Neuron (in vitro differentiated cells): ENCODE measurements at regions not wholly inside any gene's neighbourhood (a gene's known extent, or its start where the extent isn't known, plus 50 kb on each side); places are given as distances from the start of the nearest gene placed in this dataset.
"Not testable (repeated sequence)": the region's sequence is repeated elsewhere in the genome, so short reads cannot be mapped to it uniquely, and the experiment has no call there.

Experiments used
- H2AFZ ChIP-seq: one replicate; pipeline ENCODE4 v1.6.1; 2013; ENCODE audit warnings: low read depth, mild to moderate bottlenecking, inconsistent platforms, low read length, moderate library complexity
- H3K27me3 ChIP-seq: one replicate; pipeline ENCODE4 v1.6.1; 2013; ENCODE audit warnings: low read length; ENCODE audit not compliant: insufficient read depth
- H3K36me3 ChIP-seq: one replicate; pipeline ENCODE4 v1.6.1; 2013; ENCODE audit warnings: low read length; ENCODE audit not compliant: insufficient read depth
- H3K4me1 ChIP-seq: one replicate; pipeline ENCODE4 v1.6.1; 2013; ENCODE audit warnings: low read length; ENCODE audit not compliant: insufficient read depth
- H3K4me3 ChIP-seq: 2 replicates; pipeline ENCODE4 v1.5.1; 2013; ENCODE audit warnings: mild to moderate bottlenecking, low read length, moderate library complexity
- H3K9me3 ChIP-seq: one replicate; pipeline ENCODE4 v1.6.1; 2013; ENCODE audit warnings: low read length

GRCh38 chr10:64397125-64397524 lies 875.9 kb downstream of the REEP3 start:
- H3K27me3 ChIP-seq = no peaks in the 10 kb centered on the region
- H3K4me1 ChIP-seq = no peaks in the 10 kb centered on the region
- no peak overlapping the region for H2AFZ ChIP-seq
- H3K4me3 ChIP-seq = no peak overlapping the region
- no peaks in the 10 kb centered on the region for H3K9me3 ChIP-seq
- no peaks in the 10 kb centered on the region for H3K36me3 ChIP-seq

GRCh38 chr10:64408391-64409183 lies 887.4 kb downstream of the REEP3 start:
- Histone ChIP-seq H2AFZ (no peak overlapping the region), H3K4me1 (no peaks in the 10 kb centered on the region), H3K9me3 (no peaks in the 10 kb centered on the region), H3K36me3 (no peaks in the 10 kb centered on the region), H3K27me3 (no peaks in the 10 kb centered on the region), H3K4me3 (no peak overlapping the region)

- Histone ChIP-seq H3K4me3 (no peak overlapping the region), H3K27me3 (no peaks in the 10 kb centered on the region), H3K4me1 (no peaks in the 10 kb centered on the region), H3K36me3 (no peaks in the 10 kb centered on the region), H2AFZ (no peak overlapping the region), H3K9me3 (no peaks in the 10 kb centered on the region)
Measured at GRCh38 chr10:64409349-64409748, 888.1 kb downstream of the REEP3 start.

GRCh38 chr10:64416011-64416410 lies 894.8 kb downstream of the REEP3 start:
- Histone ChIP-seq H3K9me3 (no peaks in the 10 kb centered on the region), H3K4me1 (no peaks in the 10 kb centered on the region), H2AFZ (no peak overlapping the region), H3K27me3 (no peaks in the 10 kb centered on the region), H3K4me3 (no peak overlapping the region), H3K36me3 (no peaks in the 10 kb centered on the region)

- Histone ChIP-seq H3K4me1 (no peaks in the 10 kb centered on the region), H3K27me3 (no peaks in the 10 kb centered on the region), H3K4me3 (no peak overlapping the region), H2AFZ (no peak overlapping the region), H3K9me3 (no peaks in the 10 kb centered on the region), H3K36me3 (no peaks in the 10 kb centered on the region)
Measured at GRCh38 chr10:64419461-64419860, 898.3 kb downstream of the REEP3 start.

- H3K4me3 ChIP-seq = no peak overlapping the region
- H3K36me3 ChIP-seq = no peaks in the 10 kb centered on the region
- no peak overlapping the region for H2AFZ ChIP-seq
- no peaks in the 10 kb centered on the region for H3K9me3 ChIP-seq
- H3K4me1 ChIP-seq = no peaks in the 10 kb centered on the region
- no peaks in the 10 kb centered on the region for H3K27me3 ChIP-seq
Measured at GRCh38 chr10:64426745-64427144, 905.5 kb downstream of the REEP3 start.

GRCh38 chr10:64430690-64431323 lies 909.6 kb downstream of the REEP3 start:
- no peak overlapping the region for H3K4me3 ChIP-seq
- H3K4me1 ChIP-seq = no peaks in the 10 kb centered on the region
- H3K27me3 ChIP-seq = no peaks in the 10 kb centered on the region
- no peak overlapping the region for H2AFZ ChIP-seq
- no peaks in the 10 kb centered on the region for H3K9me3 ChIP-seq
- H3K36me3 ChIP-seq = no peaks in the 10 kb centered on the region

GRCh38 chr10:64441872-64442271 lies 920.7 kb downstream of the REEP3 start:
- not testable (repeated sequence) for H2AFZ ChIP-seq, H3K4me1 ChIP-seq, H3K9me3 ChIP-seq, H3K27me3 ChIP-seq, H3K36me3 ChIP-seq, H3K4me3 ChIP-seq

- Histone ChIP-seq H3K9me3 (no peaks in the 10 kb centered on the region), H2AFZ (no peak overlapping the region), H3K4me3 (no peak overlapping the region), H3K36me3 (no peaks in the 10 kb centered on the region), H3K4me1 (no peaks in the 10 kb centered on the region), H3K27me3 (no peaks in the 10 kb centered on the region)
Measured at GRCh38 chr10:64444163-64444562, 923.0 kb downstream of the REEP3 start.

- no peak overlapping the region for H3K4me3 ChIP-seq
- no peaks in the 10 kb centered on the region for H3K4me1 ChIP-seq
- H3K27me3 ChIP-seq = no peaks in the 10 kb centered on the region
- H3K9me3 ChIP-seq = no peaks in the 10 kb centered on the region
- no peaks in the 10 kb centered on the region for H3K36me3 ChIP-seq
- H2AFZ ChIP-seq = no peak overlapping the region
Measured at GRCh38 chr10:64444564-64444963, 923.4 kb downstream of the REEP3 start.

GRCh38 chr10:64449603-64450002 lies 928.4 kb downstream of the REEP3 start:
- Histone ChIP-seq H3K4me3 (no peak overlapping the region), H3K36me3 (no peaks in the 10 kb centered on the region), H3K27me3 (no peaks in the 10 kb centered on the region), H3K4me1 (peaks cover 12% of the 10 kb centered on the region), H2AFZ (no peak overlapping the region), H3K9me3 (no peaks in the 10 kb centered on the region)

GRCh38 chr10:64450312-64450711 lies 929.1 kb downstream of the REEP3 start:
- no peaks in the 10 kb centered on the region for H3K9me3 ChIP-seq
- no peaks in the 10 kb centered on the region for H3K27me3 ChIP-seq
- H2AFZ ChIP-seq = no peak overlapping the region
- H3K4me1 ChIP-seq = peaks cover 12% of the 10 kb centered on the region
- H3K4me3 ChIP-seq = no peak overlapping the region
- no peaks in the 10 kb centered on the region for H3K36me3 ChIP-seq

- no peaks in the 10 kb centered on the region for H3K9me3 ChIP-seq
- no peak overlapping the region for H2AFZ ChIP-seq
- peaks cover 12% of the 10 kb centered on the region for H3K4me1 ChIP-seq
- no peak overlapping the region for H3K4me3 ChIP-seq
- no peaks in the 10 kb centered on the region for H3K27me3 ChIP-seq
- no peaks in the 10 kb centered on the region for H3K36me3 ChIP-seq
Measured at GRCh38 chr10:64454962-64455361, 933.8 kb downstream of the REEP3 start.

GRCh38 chr10:64458306-64458705 lies 937.1 kb downstream of the REEP3 start:
- Histone ChIP-seq H3K4me1 (no peaks in the 10 kb centered on the region), H3K9me3 (no peaks in the 10 kb centered on the region), H3K27me3 (no peaks in the 10 kb centered on the region), H2AFZ (no peak overlapping the region), H3K36me3 (no peaks in the 10 kb centered on the region), H3K4me3 (no peak overlapping the region)
